ENCODE measurements at regions not wholly inside any gene's neighbourhood (a gene's known extent, or its start where the extent isn't known, plus 50 kb on each side); places are given as distances from the start of the nearest gene placed in this dataset.

DNA sequence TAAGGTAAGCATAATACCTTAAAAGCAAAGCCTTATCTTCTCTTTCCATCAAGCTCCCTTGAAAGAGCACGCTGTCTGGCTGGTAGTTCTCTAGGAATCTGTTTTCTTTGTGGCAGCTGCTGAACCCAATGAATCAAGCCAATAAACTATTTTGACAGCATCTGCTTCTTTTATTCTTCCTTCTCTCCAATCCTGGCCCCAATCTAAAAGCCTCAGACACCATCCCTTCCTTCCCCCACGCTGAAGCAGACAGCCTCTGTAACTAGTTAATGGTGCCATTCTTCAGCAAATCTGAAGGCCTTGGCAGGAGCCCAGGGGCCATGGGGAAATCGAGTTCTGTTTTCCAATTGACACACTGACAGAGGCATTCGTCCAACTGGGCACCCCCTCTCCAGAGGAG is 186.6 kb upstream of the LYZL1 start:
- no peak overlapping the region for H3K4me3 ChIP-seq
- H3K4me1 Mint-ChIP-seq = no peaks in the 10 kb centered on the region; the same call in 2 of the 3 replicates
- H3K27ac Mint-ChIP-seq = no peak overlapping the region
- H3K4me2 ChIP-seq = no peak overlapping the region
- DNase-seq (ENCODE audit: low spot score) (no peak), ATAC-seq (no peak)
- peaks cover 7% of the 10 kb centered on the region; the same call in 2 of the 3 replicates for H3K9me3 Mint-ChIP-seq
- no peaks in the 10 kb centered on the region for H3K27me3 ChIP-seq (ENCODE audit: insufficient read depth)
- H3F3A ChIP-seq (replicated peaks; ENCODE audit: low read depth) = no peaks in the 10 kb centered on the region
- TF ChIP-seq NANOG (IDR thresholded peaks at IDR 0.05; ENCODE audit: borderline replicate concordance) = no peak
- no peak for TF ChIP-seq POLR2AphosphoS5 (IDR thresholded peaks at IDR 0.05; ENCODE audit: low read depth)
- TF ChIP-seq CREB1 (CRISPR knock-in tag; IDR thresholded peaks at IDR 0.05; ENCODE audit: low read depth) = no peak
- H3K4me3 Mint-ChIP-seq = no peak overlapping the region
- H2AFZ ChIP-seq = peak overlapping the region; percentile 63; the same call in 1 of the 2 replicates
- no peaks in the 10 kb centered on the region for H3K4me1 ChIP-seq (ENCODE audit: insufficient read depth)
- H3K79me2 ChIP-seq (replicated peaks; ENCODE audit: insufficient read depth) = no peaks in the 10 kb centered on the region
- no peaks in the 10 kb centered on the region for H3K36me3 ChIP-seq (ENCODE audit: insufficient read depth)
- no peaks in the 10 kb centered on the region for H4K20me1 ChIP-seq (replicated peaks; ENCODE audit: insufficient read depth)
- H3K27ac ChIP-seq (ENCODE audit: low read depth) = no peak overlapping the region
- peaks cover 3% of the 10 kb centered on the region for H3K27me3 Mint-ChIP-seq (ENCODE audit: insufficient read depth, low read depth, poor library complexity)
- H3K36me3 Mint-ChIP-seq (ENCODE audit: low read depth) = no peaks in the 10 kb centered on the region
- H3K9me2 ChIP-seq (ENCODE audit: insufficient read depth) = peaks cover 4% of the 10 kb centered on the region

DNA sequence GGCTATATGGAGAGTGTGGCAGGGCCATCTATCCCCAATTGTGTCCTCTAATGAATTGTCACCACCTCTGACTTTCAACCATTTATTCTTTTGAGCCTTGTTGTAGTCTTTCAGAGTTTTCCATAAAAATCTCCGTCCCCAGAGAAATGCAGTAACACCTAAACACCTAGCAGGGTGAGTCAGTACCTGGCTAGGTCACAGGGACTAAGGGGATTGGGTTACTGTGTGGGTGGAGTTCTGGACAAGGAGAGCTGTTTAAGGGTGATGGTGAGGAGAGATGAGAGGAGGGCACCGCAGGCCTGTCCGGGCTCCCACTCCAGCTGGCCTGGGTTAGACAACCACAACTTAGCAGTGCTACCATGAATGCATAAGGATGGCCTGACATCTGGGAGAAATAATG is 186.2 kb upstream of the LYZL1 start:
- Mint-ChIP-seq H3K27me3 (ENCODE audit: insufficient read depth, low read depth, poor library complexity) (peaks cover 3% of the 10 kb centered on the region), H3K4me1 (no peaks in the 10 kb centered on the region; the same call in 2 of the 3 replicates), H3K27ac (no peak overlapping the region), H3K4me3 (no peak overlapping the region), H3K9me3 (peaks cover 7% of the 10 kb centered on the region; the same call in 2 of the 3 replicates), H3K36me3 (ENCODE audit: low read depth) (no peaks in the 10 kb centered on the region)
- no peaks in the 10 kb centered on the region for H3K79me2 ChIP-seq (replicated peaks; ENCODE audit: insufficient read depth)
- no peak overlapping the region for H3K4me3 ChIP-seq
- H2AFZ ChIP-seq = no peak overlapping the region
- H3K27ac ChIP-seq (ENCODE audit: low read depth) = no peak overlapping the region
- H3K36me3 ChIP-seq (ENCODE audit: insufficient read depth) = no peaks in the 10 kb centered on the region
- H3K27me3 ChIP-seq (ENCODE audit: insufficient read depth) = no peaks in the 10 kb centered on the region
- no peaks in the 10 kb centered on the region for H4K20me1 ChIP-seq (replicated peaks; ENCODE audit: insufficient read depth)
- ATAC-seq (no peak), DNase-seq (ENCODE audit: low spot score) (no peak)
- no peak overlapping the region for H3K4me2 ChIP-seq
- H3K4me1 ChIP-seq (ENCODE audit: insufficient read depth) = no peaks in the 10 kb centered on the region
- peaks cover 5% of the 10 kb centered on the region for H3K9me2 ChIP-seq (ENCODE audit: insufficient read depth)
- H3F3A ChIP-seq (replicated peaks; ENCODE audit: low read depth) = no peaks in the 10 kb centered on the region
- no peak for TF ChIP-seq JUNB (IDR thresholded peaks at IDR 0.05; ENCODE audit: unreplicated experiment)
- TF ChIP-seq, protein P1, sequence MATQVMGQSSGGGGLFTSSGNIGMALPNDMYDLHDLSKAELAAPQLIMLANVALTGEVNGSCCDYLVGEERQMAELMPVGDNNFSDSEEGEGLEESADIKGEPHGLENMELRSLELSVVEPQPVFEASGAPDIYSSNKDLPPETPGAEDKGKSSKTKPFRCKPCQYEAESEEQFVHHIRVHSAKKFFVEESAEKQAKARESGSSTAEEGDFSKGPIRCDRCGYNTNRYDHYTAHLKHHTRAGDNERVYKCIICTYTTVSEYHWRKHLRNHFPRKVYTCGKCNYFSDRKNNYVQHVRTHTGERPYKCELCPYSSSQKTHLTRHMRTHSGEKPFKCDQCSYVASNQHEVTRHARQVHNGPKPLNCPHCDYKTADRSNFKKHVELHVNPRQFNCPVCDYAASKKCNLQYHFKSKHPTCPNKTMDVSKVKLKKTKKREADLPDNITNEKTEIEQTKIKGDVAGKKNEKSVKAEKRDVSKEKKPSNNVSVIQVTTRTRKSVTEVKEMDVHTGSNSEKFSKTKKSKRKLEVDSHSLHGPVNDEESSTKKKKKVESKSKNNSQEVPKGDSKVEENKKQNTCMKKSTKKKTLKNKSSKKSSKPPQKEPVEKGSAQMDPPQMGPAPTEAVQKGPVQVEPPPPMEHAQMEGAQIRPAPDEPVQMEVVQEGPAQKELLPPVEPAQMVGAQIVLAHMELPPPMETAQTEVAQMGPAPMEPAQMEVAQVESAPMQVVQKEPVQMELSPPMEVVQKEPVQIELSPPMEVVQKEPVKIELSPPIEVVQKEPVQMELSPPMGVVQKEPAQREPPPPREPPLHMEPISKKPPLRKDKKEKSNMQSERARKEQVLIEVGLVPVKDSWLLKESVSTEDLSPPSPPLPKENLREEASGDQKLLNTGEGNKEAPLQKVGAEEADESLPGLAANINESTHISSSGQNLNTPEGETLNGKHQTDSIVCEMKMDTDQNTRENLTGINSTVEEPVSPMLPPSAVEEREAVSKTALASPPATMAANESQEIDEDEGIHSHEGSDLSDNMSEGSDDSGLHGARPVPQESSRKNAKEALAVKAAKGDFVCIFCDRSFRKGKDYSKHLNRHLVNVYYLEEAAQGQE (IDR thresholded peaks at IDR 0.05; ENCODE audit: unreplicated experiment) = no peak
- no peak for TF ChIP-seq CREB1 (CRISPR knock-in tag; IDR thresholded peaks at IDR 0.05; ENCODE audit: low read depth)
- TF ChIP-seq STAT1 (IDR thresholded peaks at IDR 0.05; ENCODE audit: unreplicated experiment) = no peak
- TF ChIP-seq EZH2 (IDR thresholded peaks at IDR 0.05; ENCODE audit: low read depth, unreplicated experiment) = no peak
- no peak for TF ChIP-seq ZNF331 (CRISPR knock-in tag; IDR thresholded peaks at IDR 0.05; ENCODE audit: low read depth)
- no peak for TF ChIP-seq ZNF114 (CRISPR knock-in tag; IDR thresholded peaks at IDR 0.05)
- TF ChIP-seq, protein P2, sequence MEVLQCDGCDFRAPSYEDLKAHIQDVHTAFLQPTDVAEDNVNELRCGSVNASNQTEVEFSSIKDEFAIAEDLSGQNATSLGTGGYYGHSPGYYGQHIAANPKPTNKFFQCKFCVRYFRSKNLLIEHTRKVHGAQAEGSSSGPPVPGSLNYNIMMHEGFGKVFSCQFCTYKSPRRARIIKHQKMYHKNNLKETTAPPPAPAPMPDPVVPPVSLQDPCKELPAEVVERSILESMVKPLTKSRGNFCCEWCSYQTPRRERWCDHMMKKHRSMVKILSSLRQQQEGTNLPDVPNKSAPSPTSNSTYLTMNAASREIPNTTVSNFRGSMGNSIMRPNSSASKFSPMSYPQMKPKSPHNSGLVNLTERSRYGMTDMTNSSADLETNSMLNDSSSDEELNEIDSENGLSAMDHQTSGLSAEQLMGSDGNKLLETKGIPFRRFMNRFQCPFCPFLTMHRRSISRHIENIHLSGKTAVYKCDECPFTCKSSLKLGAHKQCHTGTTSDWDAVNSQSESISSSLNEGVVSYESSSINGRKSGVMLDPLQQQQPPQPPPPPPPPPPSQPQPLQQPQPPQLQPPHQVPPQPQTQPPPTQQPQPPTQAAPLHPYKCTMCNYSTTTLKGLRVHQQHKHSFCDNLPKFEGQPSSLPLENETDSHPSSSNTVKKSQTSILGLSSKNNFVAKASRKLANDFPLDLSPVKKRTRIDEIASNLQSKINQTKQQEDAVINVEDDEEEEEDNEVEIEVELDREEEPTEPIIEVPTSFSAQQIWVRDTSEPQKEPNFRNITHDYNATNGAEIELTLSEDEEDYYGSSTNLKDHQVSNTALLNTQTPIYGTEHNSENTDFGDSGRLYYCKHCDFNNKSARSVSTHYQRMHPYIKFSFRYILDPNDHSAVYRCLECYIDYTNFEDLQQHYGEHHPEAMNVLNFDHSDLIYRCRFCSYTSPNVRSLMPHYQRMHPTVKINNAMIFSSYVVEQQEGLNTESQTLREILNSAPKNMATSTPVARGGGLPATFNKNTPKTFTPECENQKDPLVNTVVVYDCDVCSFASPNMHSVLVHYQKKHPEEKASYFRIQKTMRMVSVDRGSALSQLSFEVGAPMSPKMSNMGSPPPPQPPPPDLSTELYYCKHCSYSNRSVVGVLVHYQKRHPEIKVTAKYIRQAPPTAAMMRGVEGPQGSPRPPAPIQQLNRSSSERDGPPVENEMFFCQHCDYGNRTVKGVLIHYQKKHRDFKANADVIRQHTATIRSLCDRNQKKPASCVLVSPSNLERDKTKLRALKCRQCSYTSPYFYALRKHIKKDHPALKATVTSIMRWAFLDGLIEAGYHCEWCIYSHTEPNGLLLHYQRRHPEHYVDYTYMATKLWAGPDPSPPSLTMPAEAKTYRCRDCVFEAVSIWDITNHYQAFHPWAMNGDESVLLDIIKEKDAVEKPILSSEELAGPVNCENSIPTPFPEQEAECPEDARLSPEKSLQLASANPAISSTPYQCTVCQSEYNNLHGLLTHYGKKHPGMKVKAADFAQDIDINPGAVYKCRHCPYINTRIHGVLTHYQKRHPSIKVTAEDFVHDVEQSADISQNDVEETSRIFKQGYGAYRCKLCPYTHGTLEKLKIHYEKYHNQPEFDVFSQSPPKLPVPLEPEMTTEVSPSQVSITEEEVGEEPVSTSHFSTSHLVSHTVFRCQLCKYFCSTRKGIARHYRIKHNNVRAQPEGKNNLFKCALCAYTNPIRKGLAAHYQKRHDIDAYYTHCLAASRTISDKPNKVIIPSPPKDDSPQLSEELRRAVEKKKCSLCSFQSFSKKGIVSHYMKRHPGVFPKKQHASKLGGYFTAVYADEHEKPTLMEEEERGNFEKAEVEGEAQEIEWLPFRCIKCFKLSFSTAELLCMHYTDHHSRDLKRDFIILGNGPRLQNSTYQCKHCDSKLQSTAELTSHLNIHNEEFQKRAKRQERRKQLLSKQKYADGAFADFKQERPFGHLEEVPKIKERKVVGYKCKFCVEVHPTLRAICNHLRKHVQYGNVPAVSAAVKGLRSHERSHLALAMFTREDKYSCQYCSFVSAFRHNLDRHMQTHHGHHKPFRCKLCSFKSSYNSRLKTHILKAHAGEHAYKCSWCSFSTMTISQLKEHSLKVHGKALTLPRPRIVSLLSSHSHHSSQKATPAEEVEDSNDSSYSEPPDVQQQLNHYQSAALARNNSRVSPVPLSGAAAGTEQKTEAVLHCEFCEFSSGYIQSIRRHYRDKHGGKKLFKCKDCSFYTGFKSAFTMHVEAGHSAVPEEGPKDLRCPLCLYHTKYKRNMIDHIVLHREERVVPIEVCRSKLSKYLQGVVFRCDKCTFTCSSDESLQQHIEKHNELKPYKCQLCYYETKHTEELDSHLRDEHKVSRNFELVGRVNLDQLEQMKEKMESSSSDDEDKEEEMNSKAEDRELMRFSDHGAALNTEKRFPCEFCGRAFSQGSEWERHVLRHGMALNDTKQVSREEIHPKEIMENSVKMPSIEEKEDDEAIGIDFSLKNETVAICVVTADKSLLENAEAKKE (CRISPR knock-in tag; IDR thresholded peaks at IDR 0.05) = no peak
- no peak for TF ChIP-seq EZH2phosphoT487 (IDR thresholded peaks at IDR 0.05; ENCODE audit: unreplicated experiment)
- no peak for TF ChIP-seq NANOG (IDR thresholded peaks at IDR 0.05; ENCODE audit: borderline replicate concordance)

Measured in GM23338 (cell line).